Mesendoderm (in vitro differentiated cells): ENCODE measurements at regions not wholly inside any gene's neighbourhood (a gene's known extent, or its start where the extent isn't known, plus 50 kb on each side); places are given as distances from the start of the nearest gene placed in this dataset.
"Not testable (repeated sequence)": the region's sequence is repeated elsewhere in the genome, so short reads cannot be mapped to it uniquely, and the experiment has no call there.

Source experiments
- DNase-seq: peaks from one replicate; pipeline ENCODE4 v3.0.0; 2013
- H2AK5ac ChIP-seq: 2 replicates; pipeline ENCODE4 v1.6.1; 2013; ENCODE audit warnings: low read length, inconsistent platforms
- H2BK120ac ChIP-seq: 2 replicates; pipeline ENCODE4 v1.6.1; 2013; ENCODE audit warnings: low read depth, mild to moderate bottlenecking, low read length, moderate library complexity, mixed read lengths
- H2BK15ac ChIP-seq: replicated peaks from 2 replicates; pipeline ENCODE4 v1.6.1; 2013; ENCODE audit warnings: low read depth, mild to moderate bottlenecking, moderate library complexity
- H2BK5ac ChIP-seq: 2 replicates; pipeline ENCODE4 v1.6.1; 2013; ENCODE audit warnings: low read length, inconsistent platforms
- H3K18ac ChIP-seq: 2 replicates; pipeline ENCODE4 v1.6.1; 2013; ENCODE audit warnings: mild to moderate bottlenecking, low read length, mixed read lengths
- H3K23ac ChIP-seq: one replicate; pipeline ENCODE4 v1.6.1; 2013; ENCODE audit warnings: low read length
- H3K27ac ChIP-seq: 2 replicates; pipeline ENCODE4 v1.5.1; 2013; ENCODE audit warnings: low read depth, mild to moderate bottlenecking, inconsistent platforms, low read length, moderate library complexity
- H3K27me3 ChIP-seq: 2 replicates; pipeline ENCODE4 v1.6.1; 2013; ENCODE audit warnings: low read length, control low read depth, mild to moderate bottlenecking, inconsistent platforms; ENCODE audit not compliant: insufficient read depth, poor library complexity
- H3K36me3 ChIP-seq: 2 replicates; pipeline ENCODE4 v1.6.1; 2013; ENCODE audit warnings: low read length, inconsistent platforms; ENCODE audit not compliant: control insufficient read depth, insufficient read depth
- H3K4ac ChIP-seq: one replicate; pipeline ENCODE4 v1.6.1; 2013; ENCODE audit warnings: low read depth, mild to moderate bottlenecking, low read length, moderate library complexity
- H3K4me1 ChIP-seq: 2 replicates; pipeline ENCODE4 v1.6.1; 2013; ENCODE audit warnings: low read depth, low read length, inconsistent platforms; ENCODE audit not compliant: control insufficient read depth
- H3K4me2 ChIP-seq: 2 replicates; pipeline ENCODE4 v1.6.1; 2013; ENCODE audit warnings: low read length
- H3K4me3 ChIP-seq: 2 replicates; pipeline ENCODE4 v1.5.1; 2013; ENCODE audit warnings: mild to moderate bottlenecking, low read length
- H3K56ac ChIP-seq: one replicate; pipeline ENCODE4 v1.6.1; 2013; ENCODE audit warnings: low read length
- H3K79me1 ChIP-seq: 2 replicates; pipeline ENCODE4 v1.6.1; 2013; ENCODE audit warnings: low read length, inconsistent platforms
- H3K79me2 ChIP-seq: 2 replicates; pipeline ENCODE4 v1.6.1; 2013; ENCODE audit warnings: mild to moderate bottlenecking, low read length; ENCODE audit not compliant: control insufficient read depth, insufficient read depth
- H3K9ac ChIP-seq: 2 replicates; pipeline ENCODE4 v1.6.1; 2013; ENCODE audit warnings: low read length, inconsistent platforms
- H4K5ac ChIP-seq: one replicate; pipeline ENCODE4 v1.6.1; 2013; ENCODE audit warnings: low read length
- H4K8ac ChIP-seq: one replicate; pipeline ENCODE4 v1.6.1; 2013; ENCODE audit warnings: low read depth, mild to moderate bottlenecking, control low read depth, low read length, moderate library complexity
- WGBS: extraction: QIAGEN DNeasy Blood & Tissue Kit; methylation state at CpG from one replicate; pipeline ENCODE4 v1.1.7; 2013; ENCODE audit warnings: low lambda C conversion rate, missing lambda C conversion rate; ENCODE audit not compliant: insufficient coverage; ENCODE audit errors: extremely low coverage; 5-methylcytosine and 5-hydroxymethylcytosine counted together

GRCh38 chr9:10867194-10867593, 254.4 kb upstream of the PTPRD start:
- no peak overlapping the region for H2BK5ac ChIP-seq
- no peak for DNase-seq
- no peak overlapping the region for H3K56ac ChIP-seq
- H3K4me3 ChIP-seq = no peak overlapping the region
- no peak overlapping the region for H4K5ac ChIP-seq
- no peaks in the 10 kb centered on the region for H3K79me2 ChIP-seq
- H4K8ac ChIP-seq = no peak overlapping the region
- H3K4me1 ChIP-seq = no peaks in the 10 kb centered on the region
- no peaks in the 10 kb centered on the region for H3K36me3 ChIP-seq
- H3K4ac ChIP-seq = no peak overlapping the region
- H2AK5ac ChIP-seq = no peak overlapping the region
- no peak overlapping the region for H3K4me2 ChIP-seq
- no peak overlapping the region for H3K9ac ChIP-seq
- no peak overlapping the region for H2BK15ac ChIP-seq
- H3K27me3 ChIP-seq = no peaks in the 10 kb centered on the region
- no peak overlapping the region for H3K18ac ChIP-seq
- no peak overlapping the region for H3K23ac ChIP-seq
- no peak overlapping the region for H2BK120ac ChIP-seq
- H3K27ac ChIP-seq = no peak overlapping the region
- no peaks in the 10 kb centered on the region for H3K79me1 ChIP-seq
- WGBS = no CpG with 5 or more reads among the region's 2 CpGs

GRCh38 chr9:10869687-10870086, 256.9 kb upstream of the PTPRD start:
- no peak overlapping the region for H4K8ac ChIP-seq
- no peak overlapping the region for H3K27ac ChIP-seq
- no peak overlapping the region for H2BK15ac ChIP-seq
- H3K4me2 ChIP-seq = no peak overlapping the region
- no peak overlapping the region for H4K5ac ChIP-seq
- H3K4me1 ChIP-seq = no peaks in the 10 kb centered on the region
- H3K56ac ChIP-seq = no peak overlapping the region
- no peak overlapping the region for H3K4ac ChIP-seq
- no peak overlapping the region for H3K23ac ChIP-seq
- H3K18ac ChIP-seq = no peak overlapping the region
- H2AK5ac ChIP-seq = no peak overlapping the region
- no peak for DNase-seq
- no peak overlapping the region for H2BK5ac ChIP-seq
- no peak overlapping the region for H2BK120ac ChIP-seq
- no peak overlapping the region for H3K9ac ChIP-seq
- H3K79me1 ChIP-seq = no peaks in the 10 kb centered on the region
- no peaks in the 10 kb centered on the region for H3K27me3 ChIP-seq
- no peaks in the 10 kb centered on the region for H3K36me3 ChIP-seq
- no peaks in the 10 kb centered on the region for H3K79me2 ChIP-seq
- H3K4me3 ChIP-seq = no peak overlapping the region

- Histone ChIP-seq H4K8ac (no peak overlapping the region), H3K23ac (no peak overlapping the region), H3K18ac (no peak overlapping the region), H3K4me2 (no peak overlapping the region), H3K4ac (no peak overlapping the region), H3K4me3 (no peak overlapping the region), H2BK120ac (no peak overlapping the region), H3K79me2 (no peaks in the 10 kb centered on the region), H3K9ac (no peak overlapping the region), H3K79me1 (no peaks in the 10 kb centered on the region), H3K4me1 (no peaks in the 10 kb centered on the region), H3K56ac (no peak overlapping the region), H3K27me3 (no peaks in the 10 kb centered on the region), H3K36me3 (no peaks in the 10 kb centered on the region), H2AK5ac (no peak overlapping the region), H4K5ac (no peak overlapping the region), H2BK15ac (no peak overlapping the region), H3K27ac (no peak overlapping the region), H2BK5ac (no peak overlapping the region)
- no CpG with 5 or more reads among the region's 1 CpG for WGBS
- no peak for DNase-seq
These were observed 261.2 kb upstream of the PTPRD start for GRCh38 chr9:10873999-10874398.

- no peak for DNase-seq
- Histone ChIP-seq H3K4ac (no peak overlapping the region), H3K18ac (no peak overlapping the region), H3K9ac (no peak overlapping the region), H3K79me2 (no peaks in the 10 kb centered on the region), H3K56ac (no peak overlapping the region), H3K4me2 (no peak overlapping the region), H2BK15ac (no peak overlapping the region), H3K23ac (no peak overlapping the region), H3K4me3 (no peak overlapping the region), H4K8ac (no peak overlapping the region), H3K4me1 (no peaks in the 10 kb centered on the region), H3K27ac (no peak overlapping the region), H3K27me3 (no peaks in the 10 kb centered on the region), H3K36me3 (no peaks in the 10 kb centered on the region), H2BK5ac (no peak overlapping the region), H3K79me1 (no peaks in the 10 kb centered on the region), H2BK120ac (no peak overlapping the region), H4K5ac (no peak overlapping the region), H2AK5ac (no peak overlapping the region)
- no CpG with 5 or more reads among the region's 2 CpGs for WGBS
These were observed 262.9 kb upstream of the PTPRD start for GRCh38 chr9:10875752-10876151.

- no peaks in the 10 kb centered on the region for H3K79me2 ChIP-seq
- no peak overlapping the region for H4K8ac ChIP-seq
- no peaks in the 10 kb centered on the region for H3K79me1 ChIP-seq
- no peak overlapping the region for H3K4me3 ChIP-seq
- H3K18ac ChIP-seq = no peak overlapping the region
- H2BK120ac ChIP-seq = no peak overlapping the region
- H2BK5ac ChIP-seq = no peak overlapping the region
- H3K9ac ChIP-seq = no peak overlapping the region
- H3K23ac ChIP-seq = no peak overlapping the region
- DNase-seq = no peak
- no peak overlapping the region for H4K5ac ChIP-seq
- no peaks in the 10 kb centered on the region for H3K4me1 ChIP-seq
- no peaks in the 10 kb centered on the region for H3K27me3 ChIP-seq
- H3K4ac ChIP-seq = no peak overlapping the region
- no peak overlapping the region for H2BK15ac ChIP-seq
- WGBS = no CpG with 5 or more reads among the region's 2 CpGs
- H3K56ac ChIP-seq = no peak overlapping the region
- H2AK5ac ChIP-seq = no peak overlapping the region
- no peak overlapping the region for H3K4me2 ChIP-seq
- H3K36me3 ChIP-seq = no peaks in the 10 kb centered on the region
- H3K27ac ChIP-seq = no peak overlapping the region
These were observed 263.5 kb upstream of the PTPRD start for GRCh38 chr9:10876333-10876732.

GRCh38 chr9:10890266-10890665, 277.5 kb upstream of the PTPRD start:
- H2BK15ac ChIP-seq, H3K4me1 ChIP-seq, H3K79me2 ChIP-seq, H3K79me1 ChIP-seq, H3K18ac ChIP-seq, H3K4me3 ChIP-seq, H3K9ac ChIP-seq, H4K8ac ChIP-seq, H3K23ac ChIP-seq, H2AK5ac ChIP-seq, H3K27me3 ChIP-seq, H3K36me3 ChIP-seq, H4K5ac ChIP-seq, H3K4ac ChIP-seq, H2BK5ac ChIP-seq, H3K56ac ChIP-seq, H3K4me2 ChIP-seq: not testable (repeated sequence)
- no CpG with 5 or more reads among the region's 5 CpGs for WGBS
- DNase-seq = peak; percentile 76
- Histone ChIP-seq H2BK120ac (peak overlapping the region; percentile 85), H3K27ac (peak overlapping the region; percentile 66)
